ENCODE measurements at regions not wholly inside any gene's neighbourhood (a gene's known extent, or its start where the extent isn't known, plus 50 kb on each side); places are given as distances from the start of the nearest gene placed in this dataset.

- H4K20me1 ChIP-seq (ENCODE audit: insufficient read depth): no peaks in the 10 kb centered on the region
- H3K36me3 ChIP-seq (ENCODE audit: control insufficient read depth in 1 of 2, insufficient read depth in 2 of 2, low read length in 2 of 2): no peaks in the 10 kb centered on the region
- ATAC-seq: no peak
- H3K4me1 ChIP-seq (ENCODE audit: control insufficient read depth in 1 of 2, insufficient read depth in 2 of 2, low read length in 2 of 2): no peaks in the 10 kb centered on the region
- ChIA-PET RAD21 (ENCODE audit: low non-redundant PET in 1 of 2, low total read pairs in 2 of 2, uncharacterized antibody in 2 of 2, unreplicated experiment in 2 of 2) (no interaction called here), POLR2A (no interaction called here), CTCF (no interaction called here)
- BruUV-seq (replicated peaks): no TSS peak
- no peak for TF ChIP-seq POLR2A (IDR thresholded peaks at IDR 0.05; ENCODE audit: borderline replicate concordance, extremely low read depth, insufficient read depth, insufficient read length)
- TF ChIP-seq SIN3A (IDR thresholded peaks at IDR 0.05; ENCODE audit: low read depth): no peak
- TF ChIP-seq ELF1 (IDR thresholded peaks at IDR 0.05; ENCODE audit: borderline replicate concordance, low read depth): no peak
- no peak for TF ChIP-seq FOSL1 (IDR thresholded peaks at IDR 0.05; ENCODE audit: low read depth)
- TF ChIP-seq POLR2AphosphoS5 (IDR thresholded peaks at IDR 0.05; ENCODE audit: low read depth, low read length): no peak
- no peak for TF ChIP-seq CBX3 (IDR thresholded peaks at IDR 0.05; ENCODE audit: low read depth)
- TF ChIP-seq, protein P1, sequence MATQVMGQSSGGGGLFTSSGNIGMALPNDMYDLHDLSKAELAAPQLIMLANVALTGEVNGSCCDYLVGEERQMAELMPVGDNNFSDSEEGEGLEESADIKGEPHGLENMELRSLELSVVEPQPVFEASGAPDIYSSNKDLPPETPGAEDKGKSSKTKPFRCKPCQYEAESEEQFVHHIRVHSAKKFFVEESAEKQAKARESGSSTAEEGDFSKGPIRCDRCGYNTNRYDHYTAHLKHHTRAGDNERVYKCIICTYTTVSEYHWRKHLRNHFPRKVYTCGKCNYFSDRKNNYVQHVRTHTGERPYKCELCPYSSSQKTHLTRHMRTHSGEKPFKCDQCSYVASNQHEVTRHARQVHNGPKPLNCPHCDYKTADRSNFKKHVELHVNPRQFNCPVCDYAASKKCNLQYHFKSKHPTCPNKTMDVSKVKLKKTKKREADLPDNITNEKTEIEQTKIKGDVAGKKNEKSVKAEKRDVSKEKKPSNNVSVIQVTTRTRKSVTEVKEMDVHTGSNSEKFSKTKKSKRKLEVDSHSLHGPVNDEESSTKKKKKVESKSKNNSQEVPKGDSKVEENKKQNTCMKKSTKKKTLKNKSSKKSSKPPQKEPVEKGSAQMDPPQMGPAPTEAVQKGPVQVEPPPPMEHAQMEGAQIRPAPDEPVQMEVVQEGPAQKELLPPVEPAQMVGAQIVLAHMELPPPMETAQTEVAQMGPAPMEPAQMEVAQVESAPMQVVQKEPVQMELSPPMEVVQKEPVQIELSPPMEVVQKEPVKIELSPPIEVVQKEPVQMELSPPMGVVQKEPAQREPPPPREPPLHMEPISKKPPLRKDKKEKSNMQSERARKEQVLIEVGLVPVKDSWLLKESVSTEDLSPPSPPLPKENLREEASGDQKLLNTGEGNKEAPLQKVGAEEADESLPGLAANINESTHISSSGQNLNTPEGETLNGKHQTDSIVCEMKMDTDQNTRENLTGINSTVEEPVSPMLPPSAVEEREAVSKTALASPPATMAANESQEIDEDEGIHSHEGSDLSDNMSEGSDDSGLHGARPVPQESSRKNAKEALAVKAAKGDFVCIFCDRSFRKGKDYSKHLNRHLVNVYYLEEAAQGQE (IDR thresholded peaks at IDR 0.05; ENCODE audit: low read depth): no peak
- TF ChIP-seq RAD21 (IDR thresholded peaks at IDR 0.05; ENCODE audit: low read depth): no peak
- no peak overlapping the region for H3K4me2 ChIP-seq (ENCODE audit: low read length)
- no peaks in the 10 kb centered on the region for H3K79me2 ChIP-seq (ENCODE audit: insufficient read depth, low read length)
- no peaks in the 10 kb centered on the region for H3K9me3 ChIP-seq (ENCODE audit: control insufficient read depth in 1 of 2, insufficient read depth in 1 of 2, low read depth in 1 of 2, low read length in 2 of 2)
- no peaks in the 10 kb centered on the region for H3K27me3 ChIP-seq (ENCODE audit: insufficient read depth, low read length)
- no peak overlapping the region for H3K9ac ChIP-seq (ENCODE audit: low read length)
- H3K4me3 ChIP-seq (replicated peaks in 1 of 2; ENCODE audit: low read depth in 1 of 2, low read length in 2 of 2): no peak overlapping the region
- no peak overlapping the region for H3K27ac ChIP-seq (ENCODE audit: low read depth, low read length)
- intact Hi-C loops (cut with micrococcal nuclease): no loop called here
- no peaks in the 10 kb centered on the region for H3K9me2 ChIP-seq (ENCODE audit: insufficient read depth)
- H2AFZ ChIP-seq (ENCODE audit: low read depth, low read length, poor library complexity, severe bottlenecking): no peak overlapping the region
- no peak for DNase-seq (ENCODE audit: low read depth, low spot score)
These were observed 381.0 kb upstream of the NBEA start for GRCh38 chr13:34561033-34561432.

DNA sequence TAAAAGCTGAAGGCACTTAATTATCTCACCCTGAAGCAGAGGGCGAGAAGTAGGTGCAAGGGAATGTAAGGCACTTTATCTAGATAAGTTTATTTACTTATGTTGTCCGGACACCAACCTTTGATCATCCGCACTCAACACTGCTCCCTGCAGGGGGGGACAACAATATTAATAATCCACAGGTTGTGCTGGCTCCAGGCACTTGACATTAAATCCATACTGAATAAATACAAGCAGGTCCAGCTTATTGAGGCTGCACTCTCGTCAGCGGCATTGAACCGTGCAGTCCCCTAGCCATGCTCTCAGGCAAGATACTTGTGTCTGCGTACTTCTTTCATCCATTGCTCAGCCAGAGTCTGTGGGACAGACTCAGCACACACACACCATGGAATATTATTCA is 374.5 kb upstream of the NBEA start:
- Histone ChIP-seq H3K9ac (ENCODE audit: low read length) (no peak overlapping the region), H3K9me3 (ENCODE audit: control insufficient read depth in 1 of 2, insufficient read depth in 1 of 2, low read depth in 1 of 2, low read length in 2 of 2) (no peaks in the 10 kb centered on the region), H4K20me1 (ENCODE audit: insufficient read depth) (no peaks in the 10 kb centered on the region), H3K9me2 (ENCODE audit: insufficient read depth) (no peaks in the 10 kb centered on the region), H3K27me3 (ENCODE audit: insufficient read depth, low read length) (no peaks in the 10 kb centered on the region; the same call in 1 of the 2 replicates), H3K27ac (ENCODE audit: low read depth, low read length) (no peak overlapping the region), H3K4me2 (ENCODE audit: low read length) (no peak overlapping the region), H3K79me2 (ENCODE audit: insufficient read depth, low read length) (no peaks in the 10 kb centered on the region), H2AFZ (ENCODE audit: low read depth, low read length, poor library complexity, severe bottlenecking) (no peak overlapping the region), H3K4me1 (ENCODE audit: control insufficient read depth in 1 of 2, insufficient read depth in 2 of 2, low read length in 2 of 2) (no peaks in the 10 kb centered on the region), H3K36me3 (ENCODE audit: control insufficient read depth in 1 of 2, insufficient read depth in 2 of 2, low read length in 2 of 2) (no peaks in the 10 kb centered on the region), H3K4me3 (replicated peaks in 1 of 2; ENCODE audit: low read depth in 1 of 2, low read length in 2 of 2) (no peak overlapping the region)
- POLR2A ChIA-PET: no interaction called here
- DNase-seq (ENCODE audit: low read depth, low spot score) (no peak), ATAC-seq (no peak)
- intact Hi-C loops (cut with micrococcal nuclease): no loop called here
- RAD21 ChIA-PET (ENCODE audit: low non-redundant PET in 1 of 2, low total read pairs in 2 of 2, uncharacterized antibody in 2 of 2, unreplicated experiment in 2 of 2): no interaction called here
- BruUV-seq (replicated peaks): no TSS peak
- TF ChIP-seq, protein P1 (IDR thresholded peaks at IDR 0.05; ENCODE audit: low read depth): no peak
- CTCF ChIA-PET: no interaction called here
